ENCODE measurements at regions not wholly inside any gene's neighbourhood (a gene's known extent, or its start where the extent isn't known, plus 50 kb on each side); places are given as distances from the start of the nearest gene placed in this dataset.
"Not testable (repeated sequence)": the region's sequence is repeated elsewhere in the genome, so short reads cannot be mapped to it uniquely, and the experiment has no call there.

DNA sequence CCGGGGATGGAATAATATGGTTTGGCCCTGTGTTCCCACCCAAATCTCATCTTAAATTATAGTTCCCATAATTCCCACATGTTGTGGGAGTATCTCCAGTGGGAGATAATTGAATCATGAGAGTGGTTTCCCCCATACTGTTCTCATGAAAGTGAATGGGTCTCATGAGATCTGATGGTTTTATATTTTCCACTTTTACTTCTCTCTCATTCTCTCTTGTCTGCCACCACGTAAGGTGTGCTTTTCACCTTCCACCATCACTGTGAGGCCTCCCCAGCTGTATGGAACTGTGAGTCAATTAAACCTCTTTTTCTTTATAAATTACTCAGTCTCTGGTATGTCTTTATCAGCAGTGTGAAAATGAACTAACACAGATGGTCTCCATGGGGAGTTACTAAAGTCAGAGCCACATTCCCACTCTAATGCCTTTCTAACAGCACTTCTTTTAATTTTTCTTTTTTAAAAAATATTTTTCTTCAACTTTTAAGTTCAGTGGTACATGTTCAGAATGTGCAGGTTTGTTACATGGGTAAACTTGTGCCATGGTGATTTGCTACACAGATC is 306.6 kb downstream of the DTHD1 start:
- DNase-seq (ENCODE audit: extremely low read depth in 1 of 2, low read depth in 1 of 2), result no peak

DNA sequence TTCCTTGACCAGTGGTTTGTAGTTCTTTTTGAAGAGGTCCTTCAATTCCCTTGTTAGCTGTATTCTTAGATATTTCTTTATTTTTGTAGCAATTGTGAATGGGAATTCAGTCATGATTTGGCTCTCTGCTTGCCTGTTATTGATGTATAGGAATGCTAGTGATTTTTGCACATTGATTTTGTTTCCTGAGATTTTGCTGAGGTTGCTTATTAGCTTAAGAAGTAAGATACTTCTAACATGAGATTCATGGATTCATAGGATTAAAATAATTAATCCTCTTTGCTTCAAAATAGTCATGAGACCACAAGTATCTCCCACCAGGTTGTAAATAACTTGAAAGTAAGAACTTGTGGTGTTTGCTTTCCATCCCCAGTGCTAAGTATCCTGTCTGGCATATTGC is 308.9 kb downstream of the DTHD1 start:
- no peak for DNase-seq (ENCODE audit: extremely low read depth in 1 of 2, low read depth in 1 of 2)

DNA sequence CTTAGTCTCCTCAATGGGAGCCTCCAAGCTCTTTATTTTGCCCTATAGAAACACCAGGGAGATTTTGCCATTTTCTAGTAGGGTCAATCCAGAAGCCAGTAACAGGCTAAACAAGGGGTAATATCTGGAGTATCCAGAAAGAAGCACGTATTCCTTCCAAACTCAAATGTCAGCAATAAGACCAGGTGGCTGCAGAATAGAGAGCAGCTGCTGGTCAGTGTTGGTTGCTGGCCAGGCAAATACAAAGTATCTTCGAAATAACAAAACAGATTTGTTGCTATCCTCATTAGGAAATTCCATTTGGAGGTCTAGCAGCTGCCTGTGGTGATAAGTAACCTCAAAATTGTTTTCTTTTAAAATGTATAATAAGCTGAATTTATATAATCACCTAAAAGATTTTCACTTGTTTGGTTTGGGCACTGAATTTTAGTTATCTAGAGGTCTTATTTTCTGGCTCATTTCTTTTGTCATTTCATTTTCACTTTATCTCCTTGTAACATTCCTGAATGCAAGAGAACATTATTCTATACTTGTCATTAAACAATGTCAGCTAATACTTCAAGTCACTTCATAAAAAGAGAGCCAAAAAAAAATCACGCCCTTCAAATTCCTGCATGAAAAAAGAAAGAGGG is 320.6 kb downstream of the DTHD1 start:
- no peak for DNase-seq (ENCODE audit: extremely low read depth in 1 of 2, low read depth in 1 of 2)

DNA sequence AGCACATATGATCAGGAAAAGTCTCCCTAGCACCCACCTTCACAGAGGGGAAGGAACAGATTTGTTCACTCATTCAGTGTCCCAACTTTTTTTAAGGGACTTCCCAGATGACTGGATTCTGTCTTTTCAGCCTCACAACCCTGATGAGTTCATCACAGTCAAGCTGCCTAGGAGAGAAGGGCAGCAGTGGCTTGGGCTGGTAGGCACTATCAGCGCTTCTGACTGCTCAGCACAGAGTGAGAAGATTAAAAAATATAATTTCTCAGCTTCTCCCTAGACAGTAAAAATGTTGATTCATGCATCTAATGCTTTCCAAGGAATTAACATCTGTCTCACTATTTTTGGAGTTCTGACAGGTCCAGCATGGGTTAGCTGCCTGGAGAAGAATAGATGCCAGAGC is 328.2 kb downstream of the DTHD1 start:
- no peak for DNase-seq (ENCODE audit: extremely low read depth in 1 of 2, low read depth in 1 of 2)

DNA sequence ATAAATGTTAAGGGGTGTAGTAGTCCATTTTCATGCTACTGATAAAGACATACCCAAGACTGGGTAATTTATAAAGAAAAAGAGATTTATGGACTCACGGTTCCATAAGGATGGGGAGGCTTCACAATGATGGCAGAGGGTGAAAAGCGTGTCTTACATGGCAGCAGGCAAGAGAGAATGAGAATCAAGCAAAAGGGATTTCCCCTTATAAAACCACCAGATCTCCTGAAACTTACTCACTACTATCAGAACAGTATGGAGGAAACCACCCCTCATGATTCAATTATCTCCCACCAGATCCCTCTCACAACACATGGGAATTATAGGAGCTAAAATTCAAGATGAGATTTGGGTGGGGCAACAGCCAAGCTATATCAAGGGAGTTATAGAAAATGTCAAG is 329.2 kb downstream of the DTHD1 start:
- no peak for DNase-seq (ENCODE audit: extremely low read depth in 1 of 2, low read depth in 1 of 2)

DNA sequence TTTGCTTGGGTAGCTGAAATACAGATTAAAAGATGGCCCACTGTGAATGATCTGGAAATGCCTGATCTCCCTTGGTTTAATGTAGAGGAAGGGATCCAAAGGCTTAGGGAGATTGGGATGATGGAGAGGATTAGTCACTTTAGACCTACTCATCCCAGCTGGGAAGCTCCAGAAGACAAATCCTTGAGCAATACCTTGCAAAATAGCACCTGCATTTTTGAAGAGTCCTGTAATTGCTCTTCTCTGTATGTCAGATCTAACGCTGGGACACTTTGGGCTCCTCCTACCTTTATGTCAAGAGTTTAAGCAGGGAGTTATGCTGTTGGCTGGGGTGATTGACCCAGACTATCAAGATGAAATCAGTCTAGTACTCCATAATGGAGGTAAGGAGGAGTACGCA is 331.7 kb downstream of the DTHD1 start:
- DNase-seq (ENCODE audit: extremely low read depth in 1 of 2, low read depth in 1 of 2), result not testable (repeated sequence)

DNA sequence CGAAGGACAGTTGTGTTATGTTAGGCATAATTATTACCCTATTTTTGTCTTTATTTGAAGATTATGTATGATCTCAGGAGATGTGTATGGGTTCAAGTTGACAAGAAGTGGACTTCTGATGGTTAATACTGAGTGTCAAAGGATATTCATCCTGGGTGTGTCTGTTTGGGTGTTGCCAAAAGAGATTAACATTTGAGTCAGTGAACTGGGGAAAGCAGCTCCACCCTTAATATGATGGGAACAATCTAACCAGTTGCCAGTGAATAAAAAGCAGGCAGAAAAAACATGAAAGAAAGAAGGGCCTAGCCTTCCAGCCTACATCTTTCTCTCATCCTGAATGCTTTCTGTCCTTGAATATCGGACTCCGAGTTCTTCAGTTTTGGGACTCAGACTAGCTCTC is 332.6 kb downstream of the DTHD1 start:
- no peak for DNase-seq (ENCODE audit: extremely low read depth in 1 of 2, low read depth in 1 of 2)

DNA sequence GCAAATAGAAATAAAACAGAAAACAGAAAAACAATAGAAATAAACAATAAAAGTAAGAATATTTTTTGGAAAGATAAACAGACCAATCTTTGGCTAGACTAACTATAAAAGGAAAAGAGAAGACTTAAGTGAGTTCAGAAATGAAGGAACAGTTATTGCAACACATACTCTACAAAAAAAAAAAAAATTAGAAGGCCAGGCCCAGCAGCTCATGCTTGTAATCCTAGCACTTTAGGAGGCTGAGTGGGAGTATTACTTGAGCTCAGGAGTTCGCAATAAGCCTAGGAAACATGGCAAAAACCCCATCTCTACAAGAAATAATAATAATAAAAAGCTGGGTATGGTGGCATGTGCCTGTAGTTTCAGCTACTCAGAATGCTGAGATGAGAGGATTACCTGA is 336.7 kb downstream of the DTHD1 start:
- DNase-seq (ENCODE audit: extremely low read depth in 1 of 2, low read depth in 1 of 2), result no peak

DNA sequence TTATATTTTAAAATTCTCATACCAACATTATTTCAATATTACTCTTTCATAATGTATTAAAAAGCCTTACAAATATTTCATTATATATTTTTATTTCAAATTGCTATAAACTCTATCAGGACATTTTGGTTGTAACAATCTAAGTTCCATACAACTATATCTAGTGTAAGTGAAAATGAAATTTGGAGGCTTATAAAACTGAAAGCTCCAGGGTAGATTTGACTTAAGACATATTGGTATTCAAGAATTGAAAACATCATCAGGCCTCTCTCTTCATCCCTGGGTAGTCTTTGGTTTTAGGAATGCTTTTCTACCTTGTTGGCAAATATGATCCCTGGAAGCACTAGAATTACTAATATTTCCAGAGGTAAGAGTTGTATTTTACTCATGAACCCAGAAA is 342.6 kb downstream of the DTHD1 start:
- DNase-seq (ENCODE audit: extremely low read depth in 1 of 2, low read depth in 1 of 2), result no peak

DNA sequence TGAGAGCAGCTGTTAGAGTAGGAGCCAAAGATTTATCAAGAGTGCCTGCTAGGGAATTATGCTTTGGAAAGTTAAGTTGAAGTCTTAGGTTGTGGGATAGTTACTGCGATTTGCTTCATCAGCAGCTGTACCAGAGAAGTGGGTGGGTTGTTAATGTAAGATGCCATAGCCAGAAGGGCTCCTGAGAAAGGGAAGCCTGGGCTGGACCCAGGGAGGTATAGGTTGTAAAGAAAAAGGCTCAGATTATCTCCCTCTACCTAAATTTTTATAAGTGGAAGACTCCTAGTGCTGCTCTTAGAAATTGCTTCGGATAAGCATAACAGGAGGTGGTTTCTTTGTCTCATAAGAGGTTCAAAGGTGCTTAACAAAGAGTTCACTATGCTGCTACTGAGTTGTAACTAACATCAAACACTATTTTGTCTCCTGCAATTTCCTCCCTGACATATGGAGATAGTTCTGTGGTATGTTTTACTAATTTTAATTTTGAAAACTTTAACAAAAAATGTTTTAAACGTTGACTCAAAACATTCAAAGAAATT is 356.9 kb downstream of the DTHD1 start:
- DNase-seq (ENCODE audit: extremely low read depth in 1 of 2, low read depth in 1 of 2), result no peak

DNA sequence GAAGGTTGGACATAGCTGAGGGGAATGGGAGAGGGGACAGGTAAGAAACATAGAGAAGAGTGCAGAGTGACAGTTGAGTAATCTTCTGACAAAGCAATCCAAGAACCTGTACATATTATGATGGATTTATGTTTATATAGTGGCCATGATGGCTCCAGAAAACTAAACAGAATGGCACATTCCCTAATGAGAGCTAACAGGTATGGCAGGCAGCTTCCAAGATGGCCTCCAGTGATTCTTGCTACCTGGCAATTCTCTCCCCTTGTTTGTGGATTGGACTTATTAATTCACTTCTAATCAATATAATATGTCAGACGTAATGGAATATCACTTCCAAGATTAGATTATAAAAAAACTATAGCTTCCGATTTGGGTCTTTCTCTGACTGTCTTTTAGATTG is 359.5 kb downstream of the DTHD1 start:
- DNase-seq (ENCODE audit: extremely low read depth in 1 of 2, low read depth in 1 of 2), result no peak

DNA sequence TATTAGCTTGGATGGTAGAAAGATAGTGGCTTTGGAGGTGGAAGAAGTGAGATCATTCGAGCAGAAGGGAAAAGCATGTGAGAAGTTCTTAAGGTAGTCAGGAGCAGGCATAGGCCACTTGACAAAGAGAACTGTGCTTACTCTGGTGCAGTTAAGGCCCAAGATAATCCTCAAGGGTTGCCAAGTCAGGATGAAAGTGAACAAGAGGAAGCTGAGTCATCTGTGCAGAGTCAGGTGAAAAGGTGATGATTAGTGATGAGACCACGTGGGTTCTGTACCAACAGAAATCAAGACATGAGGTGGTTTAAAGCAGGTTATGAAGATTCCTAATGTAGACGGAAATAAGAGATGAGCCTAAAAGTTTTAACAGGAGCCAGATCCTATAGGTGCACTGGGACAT is 369.8 kb downstream of the DTHD1 start:
- no peak for DNase-seq (ENCODE audit: extremely low read depth in 1 of 2, low read depth in 1 of 2)

DNA sequence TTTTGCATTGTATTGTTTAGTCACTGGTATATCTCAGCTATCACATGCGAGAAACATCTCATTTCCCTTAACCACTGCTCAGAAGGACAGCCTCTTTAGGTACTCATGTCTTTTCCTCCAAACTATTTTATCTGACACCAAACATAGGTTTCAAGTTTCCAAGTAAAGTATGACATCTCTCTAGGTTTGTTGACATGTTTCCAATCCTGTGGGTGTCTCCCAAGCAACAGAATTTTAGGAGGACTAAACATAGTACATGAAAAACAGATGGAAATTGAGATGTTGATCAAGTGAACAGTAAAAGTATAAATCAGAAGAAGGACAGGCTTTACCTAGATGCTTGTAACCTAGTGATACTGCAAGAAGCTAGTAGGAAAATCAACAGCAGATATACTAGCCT is 371.4 kb downstream of the DTHD1 start:
- DNase-seq (ENCODE audit: extremely low read depth in 1 of 2, low read depth in 1 of 2), result no peak

DNA sequence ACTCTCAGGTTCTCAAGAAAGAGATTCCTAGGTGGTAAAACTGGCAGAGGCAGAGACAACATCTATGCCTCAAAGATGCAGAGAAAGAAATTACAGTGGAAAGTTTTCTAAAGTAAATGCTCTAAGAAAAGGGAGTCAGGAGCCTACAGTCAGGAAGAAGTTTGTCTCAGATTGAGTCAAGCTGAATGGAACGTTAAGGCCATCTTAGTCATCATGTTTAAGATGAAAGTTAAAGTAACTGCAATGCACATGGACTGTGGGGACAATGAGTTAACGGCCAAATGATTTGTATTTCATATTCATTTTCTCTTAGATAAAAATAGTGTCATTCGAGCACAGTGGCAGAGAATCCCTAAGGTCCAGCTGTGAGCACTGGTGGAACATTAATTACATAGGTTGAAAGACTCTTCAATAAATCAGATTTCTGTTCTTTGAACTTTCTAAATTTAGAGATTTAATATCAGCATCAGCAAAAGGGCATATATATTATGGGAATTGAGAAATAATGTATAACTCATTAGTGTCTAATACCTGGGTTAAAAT is 384.6 kb downstream of the DTHD1 start:
- DNase-seq (ENCODE audit: extremely low read depth in 1 of 2, low read depth in 1 of 2), result no peak

DNA sequence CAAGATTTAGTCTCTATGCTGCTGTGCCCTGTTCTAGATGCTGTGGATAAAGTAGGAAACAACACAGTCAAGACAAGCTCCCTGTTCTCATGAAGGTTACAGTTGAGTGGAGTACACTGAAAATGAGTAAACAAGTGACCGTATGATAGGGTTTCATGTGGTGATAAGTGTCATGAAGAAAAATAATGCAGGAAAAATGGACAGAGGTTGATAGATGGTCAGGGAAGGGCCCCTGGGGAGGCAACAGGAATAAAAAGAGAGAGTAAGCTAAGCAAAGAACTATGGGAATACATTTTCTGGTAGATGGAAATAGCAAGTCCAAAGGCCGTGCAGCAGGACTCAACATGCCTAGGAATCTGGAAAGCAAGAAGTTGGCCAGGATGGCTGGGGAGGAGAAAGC is 394.0 kb downstream of the DTHD1 start:
- no peak for DNase-seq (ENCODE audit: extremely low read depth in 1 of 2, low read depth in 1 of 2)

DNA sequence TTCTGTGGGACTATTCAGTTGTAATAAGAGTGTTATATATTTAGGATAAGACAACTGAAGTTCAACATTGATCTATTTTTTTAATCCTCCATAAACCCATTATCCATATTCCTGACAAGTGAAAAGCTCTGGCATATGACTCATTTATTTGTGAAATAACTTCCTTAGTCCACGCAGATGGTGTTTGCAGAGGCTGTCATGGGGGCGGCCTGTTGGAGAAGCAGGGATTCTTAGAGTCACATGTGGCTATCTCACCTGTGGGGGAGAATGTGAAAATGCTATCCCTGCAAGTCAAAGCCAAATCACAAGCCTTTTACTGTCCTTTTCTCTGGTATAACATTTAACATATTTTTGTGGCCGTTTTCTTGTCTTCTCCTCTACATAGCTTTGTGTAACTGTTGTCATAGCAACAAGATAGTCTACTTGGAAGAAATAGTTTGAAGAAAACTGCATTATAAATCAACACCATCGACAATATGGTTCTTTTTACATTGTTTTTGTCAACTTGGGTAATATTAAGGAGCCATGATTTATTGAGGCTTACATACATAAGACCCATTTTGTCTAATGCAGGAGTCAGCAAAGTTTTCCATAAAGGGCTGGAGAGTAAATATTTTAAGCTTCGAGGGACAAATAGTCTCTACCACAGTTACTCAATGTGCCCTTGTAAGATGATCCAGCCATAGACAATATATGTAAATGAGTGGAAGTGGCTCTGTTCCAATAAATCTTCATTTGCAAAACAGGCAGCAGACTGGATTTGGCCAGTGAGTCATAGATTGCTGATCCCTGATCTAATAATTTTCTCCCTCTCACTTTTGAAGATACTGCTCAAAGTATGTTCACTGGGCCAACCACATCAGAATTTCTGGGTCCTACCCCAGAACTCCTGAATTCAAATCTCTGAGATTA is 395.0 kb downstream of the DTHD1 start:
- no peak for DNase-seq (ENCODE audit: extremely low read depth in 1 of 2, low read depth in 1 of 2)

DNA sequence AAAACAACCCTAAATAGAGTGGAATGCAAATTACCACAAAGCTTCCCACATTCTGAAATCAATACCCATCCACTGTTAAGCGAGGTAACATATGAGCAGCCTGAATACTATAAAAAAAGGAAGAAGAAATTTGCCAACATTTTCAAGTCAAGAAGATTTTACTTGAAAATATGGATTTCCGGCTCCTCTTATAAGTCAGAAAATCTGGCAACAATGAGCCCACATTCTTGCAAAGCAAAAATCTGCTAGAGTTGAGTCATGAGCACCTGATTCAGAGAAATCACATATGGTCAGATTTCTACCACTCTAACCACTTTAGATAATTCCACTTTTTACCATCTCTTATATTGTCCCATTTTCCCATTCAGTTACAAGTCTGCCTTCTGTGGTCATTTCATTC is 395.7 kb downstream of the DTHD1 start:
- DNase-seq (ENCODE audit: extremely low read depth in 1 of 2, low read depth in 1 of 2), result no peak

DNA sequence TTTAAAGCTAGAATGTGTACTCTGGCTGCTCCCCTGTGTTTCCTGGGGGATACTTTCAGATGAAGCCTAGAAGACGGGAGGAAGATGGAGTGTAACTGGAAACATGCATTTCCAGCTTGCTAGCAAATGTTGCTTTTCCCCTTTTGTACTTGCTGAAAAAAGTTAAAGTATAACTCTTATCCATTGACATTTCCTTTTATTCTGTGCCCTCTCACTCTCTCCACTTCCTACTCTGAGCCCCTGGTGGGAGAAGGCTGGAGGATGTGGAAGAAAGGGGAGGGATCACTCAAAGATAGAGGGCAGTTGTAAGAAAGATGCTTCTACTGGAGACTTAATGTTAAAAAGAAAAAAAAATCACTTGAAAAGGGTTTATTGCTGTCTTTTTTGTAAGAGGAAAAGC is 396.5 kb downstream of the DTHD1 start:
- DNase-seq (ENCODE audit: extremely low read depth in 1 of 2, low read depth in 1 of 2), result no peak

DNA sequence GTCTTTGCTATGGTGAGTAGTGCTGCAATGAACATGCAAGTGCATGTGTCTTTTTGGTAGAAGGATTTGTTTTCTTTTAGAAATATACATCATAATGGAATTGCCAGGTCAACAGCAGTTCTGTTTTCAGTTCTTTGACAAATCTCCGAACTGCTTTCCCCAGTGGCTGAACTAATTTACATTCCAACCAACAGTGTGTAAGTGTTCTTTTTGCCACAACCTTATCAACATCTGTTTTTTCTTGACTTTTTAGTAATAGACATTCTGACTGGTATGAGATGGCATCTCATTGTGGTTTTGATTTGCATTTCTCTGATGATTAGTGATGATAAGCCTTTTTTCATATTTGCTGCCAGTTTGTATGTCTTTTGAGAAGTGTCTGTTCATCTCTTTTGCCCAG is 406.3 kb downstream of the DTHD1 start:
- DNase-seq (ENCODE audit: extremely low read depth in 1 of 2, low read depth in 1 of 2), result no peak

DNA sequence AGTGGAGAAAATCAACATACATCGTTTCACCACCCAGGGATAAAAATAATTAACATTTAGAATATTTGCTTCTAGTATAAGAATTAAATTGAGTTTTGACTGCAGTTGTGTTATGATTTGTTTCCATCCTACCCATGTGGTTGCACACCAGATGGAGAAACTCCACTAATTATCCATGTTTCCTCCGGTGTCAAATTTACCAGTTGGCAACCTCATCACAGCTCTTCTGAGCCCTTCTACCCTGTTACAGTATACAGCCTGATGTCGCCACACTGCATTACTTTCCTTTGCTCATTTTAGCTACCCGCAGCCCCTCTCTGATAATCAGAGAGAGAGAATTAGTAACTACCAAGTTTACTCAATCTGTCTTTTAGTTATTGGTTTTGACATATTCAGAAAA is 411.2 kb downstream of the DTHD1 start:
- DNase-seq (ENCODE audit: extremely low read depth in 1 of 2, low read depth in 1 of 2), result no peak

DNA sequence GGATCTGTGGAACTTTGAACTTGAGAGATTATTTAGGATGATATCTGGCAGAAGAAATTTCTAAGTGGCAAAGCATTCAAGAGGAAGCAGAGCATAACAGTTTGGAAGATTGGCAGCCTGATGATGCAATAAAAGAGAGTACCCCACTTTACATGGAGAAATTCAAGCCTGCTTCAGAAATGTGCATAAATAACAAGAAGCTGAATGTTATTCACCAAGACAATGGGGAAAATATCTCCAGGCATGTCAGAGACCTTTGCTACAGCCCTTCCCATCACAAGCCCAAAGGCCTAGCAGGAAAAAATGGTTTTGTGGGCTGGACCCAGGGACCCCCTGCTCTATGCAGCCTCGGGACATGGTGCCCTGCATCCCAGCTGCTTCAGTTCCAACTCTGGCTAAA is 420.8 kb downstream of the DTHD1 start:
- DNase-seq (ENCODE audit: extremely low read depth in 1 of 2, low read depth in 1 of 2), result no peak

DNA sequence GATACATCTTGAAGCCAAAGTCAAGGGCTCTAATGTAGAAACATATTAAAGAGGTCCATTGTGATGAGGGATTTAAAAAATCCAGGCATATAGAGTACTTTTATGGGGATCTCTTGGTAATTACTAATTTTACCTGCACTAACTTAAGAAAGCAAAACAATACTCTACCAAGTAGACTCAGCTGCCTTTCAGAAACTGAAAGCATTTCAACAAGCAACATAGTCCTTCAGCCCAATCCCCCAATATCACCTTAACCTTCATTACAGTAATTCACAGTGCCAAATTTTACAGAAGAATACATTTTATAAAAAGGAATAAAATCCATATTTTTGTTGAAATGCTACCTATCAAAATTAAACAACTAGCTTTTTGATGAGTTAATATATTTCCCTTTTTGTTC is 422.9 kb downstream of the DTHD1 start:
- DNase-seq (ENCODE audit: extremely low read depth in 1 of 2, low read depth in 1 of 2), result no peak

All from activated CD8-positive, alpha-beta memory T cell treated with anti-CD3 and anti-CD28 coated beads for 1 hour (primary cell).